ENCODE measurements at regions not wholly inside any gene's neighbourhood (a gene's known extent, or its start where the extent isn't known, plus 50 kb on each side); places are given as distances from the start of the nearest gene placed in this dataset.
"Not testable (repeated sequence)": the region's sequence is repeated elsewhere in the genome, so short reads cannot be mapped to it uniquely, and the experiment has no call there.

DNA sequence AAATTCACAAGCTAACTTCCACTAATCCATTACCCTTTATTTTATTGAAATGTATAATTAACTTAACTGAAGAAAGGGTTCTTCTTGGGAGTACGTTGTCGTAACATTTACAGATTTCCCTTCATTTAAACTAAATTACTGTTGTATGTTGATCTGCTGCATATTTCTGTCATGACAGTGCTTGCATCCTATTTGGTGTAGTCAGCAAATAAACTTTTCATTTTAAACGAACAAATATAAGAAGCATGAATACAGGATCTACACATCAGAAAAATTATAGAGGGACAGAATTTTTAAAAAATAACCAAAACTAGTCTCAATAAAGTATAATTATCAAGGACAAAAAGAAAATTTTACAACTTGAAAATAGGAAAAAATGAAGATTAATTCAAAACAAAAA, 66.5 kb upstream of the ZNF267 start:
- TF ChIP-seq EZH2 (IDR thresholded peaks at IDR 0.05; ENCODE audit: borderline replicate concordance, low read depth, low read length, poor library complexity, severe bottlenecking): no peak
- TF ChIP-seq, protein P1, sequence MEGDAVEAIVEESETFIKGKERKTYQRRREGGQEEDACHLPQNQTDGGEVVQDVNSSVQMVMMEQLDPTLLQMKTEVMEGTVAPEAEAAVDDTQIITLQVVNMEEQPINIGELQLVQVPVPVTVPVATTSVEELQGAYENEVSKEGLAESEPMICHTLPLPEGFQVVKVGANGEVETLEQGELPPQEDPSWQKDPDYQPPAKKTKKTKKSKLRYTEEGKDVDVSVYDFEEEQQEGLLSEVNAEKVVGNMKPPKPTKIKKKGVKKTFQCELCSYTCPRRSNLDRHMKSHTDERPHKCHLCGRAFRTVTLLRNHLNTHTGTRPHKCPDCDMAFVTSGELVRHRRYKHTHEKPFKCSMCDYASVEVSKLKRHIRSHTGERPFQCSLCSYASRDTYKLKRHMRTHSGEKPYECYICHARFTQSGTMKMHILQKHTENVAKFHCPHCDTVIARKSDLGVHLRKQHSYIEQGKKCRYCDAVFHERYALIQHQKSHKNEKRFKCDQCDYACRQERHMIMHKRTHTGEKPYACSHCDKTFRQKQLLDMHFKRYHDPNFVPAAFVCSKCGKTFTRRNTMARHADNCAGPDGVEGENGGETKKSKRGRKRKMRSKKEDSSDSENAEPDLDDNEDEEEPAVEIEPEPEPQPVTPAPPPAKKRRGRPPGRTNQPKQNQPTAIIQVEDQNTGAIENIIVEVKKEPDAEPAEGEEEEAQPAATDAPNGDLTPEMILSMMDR (conservative IDR thresholded peaks at IDR 0.05; ENCODE audit: low read depth, low read length): no peak
- CTCF ChIA-PET: no interaction called here
- intact Hi-C loops (cut with micrococcal nuclease; ENCODE audit: unreplicated experiment): no loop called here

DNA sequence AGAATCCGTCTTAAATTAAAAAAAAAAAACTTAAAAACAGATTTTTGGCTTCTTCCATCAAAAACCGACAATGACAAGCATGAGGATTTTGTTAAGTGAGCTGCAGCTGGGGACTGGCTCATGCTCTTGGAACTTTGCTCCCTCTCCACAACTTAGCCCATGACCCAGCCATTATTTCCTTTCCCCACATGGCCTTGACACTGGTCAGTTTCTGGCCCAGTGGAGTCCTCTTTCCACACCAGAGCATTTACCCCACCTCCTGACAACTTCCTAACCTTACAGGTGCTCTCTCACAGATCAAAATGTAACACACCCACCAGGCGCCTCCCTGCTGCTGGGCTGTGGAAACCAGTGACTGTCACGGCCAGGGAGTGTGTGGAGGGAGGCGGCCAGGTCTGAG, 62.7 kb upstream of the ZNF267 start:
- Histone ChIP-seq H3K27ac (ENCODE audit: low read depth, low read length, poor library complexity, severe bottlenecking) (no peak overlapping the region), H3K4me3 (ENCODE audit: low read depth, low read length, poor library complexity, severe bottlenecking) (no peak overlapping the region), H3K36me3 (ENCODE audit: insufficient read depth, low read length, poor library complexity, severe bottlenecking) (no peaks in the 10 kb centered on the region), H3K9me3 (ENCODE audit: low read depth, low read length, poor library complexity, severe bottlenecking) (no peaks in the 10 kb centered on the region), H3K27me3 (replicated peaks; ENCODE audit: insufficient read depth, low read depth, low read length, poor library complexity) (peaks cover 6% of the 10 kb centered on the region), H3K4me1 (ENCODE audit: insufficient read depth, low read length, poor library complexity, severe bottlenecking) (no peaks in the 10 kb centered on the region)
- no TSS peak for BruUV-seq (replicated peaks)
- POLR2A ChIA-PET (ENCODE audit: low non-redundant PET): no interaction called here
- intact Hi-C loops (cut with micrococcal nuclease; ENCODE audit: unreplicated experiment): no loop called here
- CTCF ChIA-PET: no interaction called here
- TF ChIP-seq, protein P1 (conservative IDR thresholded peaks at IDR 0.05; ENCODE audit: low read depth, low read length): no peak
- TF ChIP-seq EZH2 (IDR thresholded peaks at IDR 0.05; ENCODE audit: borderline replicate concordance, low read depth, low read length, poor library complexity, severe bottlenecking): no peak
- no peak for DNase-seq (ENCODE audit: low spot score)

More for the DNA sequence above, 66.5 kb upstream of the ZNF267 start:
- H3K4me1 ChIP-seq (ENCODE audit: insufficient read depth, low read length, poor library complexity, severe bottlenecking): no peaks in the 10 kb centered on the region
- no peak overlapping the region for H3K27ac ChIP-seq (ENCODE audit: low read depth, low read length, poor library complexity, severe bottlenecking)
- DNase-seq (ENCODE audit: low spot score): no peak
- H3K36me3 ChIP-seq (ENCODE audit: insufficient read depth, low read length, poor library complexity, severe bottlenecking): no peaks in the 10 kb centered on the region
- H3K9me3 ChIP-seq (ENCODE audit: low read depth, low read length, poor library complexity, severe bottlenecking): no peaks in the 10 kb centered on the region
- BruUV-seq (replicated peaks): no TSS peak
- POLR2A ChIA-PET (ENCODE audit: low non-redundant PET): no interaction called here
- peaks cover 6% of the 10 kb centered on the region for H3K27me3 ChIP-seq (replicated peaks; ENCODE audit: insufficient read depth, low read depth, low read length, poor library complexity)
- no peak overlapping the region for H3K4me3 ChIP-seq (ENCODE audit: low read depth, low read length, poor library complexity, severe bottlenecking)

DNA sequence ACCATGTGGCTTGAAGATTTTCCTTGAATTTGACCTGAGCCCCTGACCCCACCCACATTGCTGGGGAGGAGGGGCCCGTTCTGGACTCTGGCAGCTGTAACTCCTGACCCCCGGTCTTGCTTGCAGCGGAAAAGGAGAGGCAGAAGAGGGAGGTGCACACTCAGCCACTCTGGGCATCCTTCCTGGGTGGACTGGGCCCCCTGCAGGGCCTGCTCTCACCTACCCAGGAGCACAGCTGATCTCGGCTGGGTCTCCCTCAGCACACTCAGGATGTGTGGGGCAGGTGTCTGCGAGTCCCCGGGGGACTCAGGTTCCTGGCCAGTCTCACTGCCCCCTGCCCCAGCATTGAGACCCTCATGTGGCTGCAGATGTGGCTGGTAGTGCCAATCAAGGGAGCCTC, 57.5 kb upstream of the ZNF267 start:
- BruUV-seq (replicated peaks); H3K36me3 ChIP-seq (ENCODE audit: insufficient read depth, low read length, poor library complexity, severe bottlenecking); POLR2A ChIA-PET (ENCODE audit: low non-redundant PET); H3K4me3 ChIP-seq (ENCODE audit: low read depth, low read length, poor library complexity, severe bottlenecking); H3K9me3 ChIP-seq (ENCODE audit: low read depth, low read length, poor library complexity, severe bottlenecking); H3K4me1 ChIP-seq (ENCODE audit: insufficient read depth, low read length, poor library complexity, severe bottlenecking); H3K27ac ChIP-seq (ENCODE audit: low read depth, low read length, poor library complexity, severe bottlenecking); CTCF ChIA-PET; intact Hi-C loops (cut with micrococcal nuclease; ENCODE audit: unreplicated experiment); DNase-seq (ENCODE audit: low spot score); H3K27me3 ChIP-seq (replicated peaks; ENCODE audit: insufficient read depth, low read depth, low read length, poor library complexity): not testable (repeated sequence)

DNA sequence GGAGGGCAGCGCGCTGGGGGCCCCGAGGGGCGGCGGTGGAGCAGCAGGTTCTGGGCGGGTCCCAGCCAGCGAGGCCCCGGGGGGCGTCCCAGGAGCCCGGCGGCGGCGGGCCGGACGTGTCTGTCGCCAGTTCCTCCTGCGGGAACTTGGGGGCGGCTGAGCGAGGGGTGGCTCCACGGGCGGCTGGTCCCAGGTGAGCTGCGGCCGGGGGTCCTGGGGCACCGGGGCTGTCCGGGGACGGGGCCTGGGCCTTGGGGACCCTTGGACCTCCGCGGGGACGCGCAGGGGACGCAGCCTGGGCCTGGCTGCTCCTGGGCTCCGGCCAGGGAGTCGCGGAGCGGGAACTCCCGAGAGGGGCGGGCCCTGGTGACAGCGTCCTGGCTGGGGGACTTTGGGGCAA, 54.2 kb upstream of the ZNF267 start:
- H3K27me3 ChIP-seq (replicated peaks; ENCODE audit: insufficient read depth, low read depth, low read length, poor library complexity): no peaks in the 10 kb centered on the region
- CTCF ChIA-PET: no interaction called here
- H3K9me3 ChIP-seq (ENCODE audit: low read depth, low read length, poor library complexity, severe bottlenecking): no peaks in the 10 kb centered on the region
- DNase-seq (ENCODE audit: low spot score): no peak
- H3K4me1 ChIP-seq (ENCODE audit: insufficient read depth, low read length, poor library complexity, severe bottlenecking): no peaks in the 10 kb centered on the region
- no peak overlapping the region for H3K4me3 ChIP-seq (ENCODE audit: low read depth, low read length, poor library complexity, severe bottlenecking)
- POLR2A ChIA-PET (ENCODE audit: low non-redundant PET): no interaction called here
- intact Hi-C loops (cut with micrococcal nuclease; ENCODE audit: unreplicated experiment): no loop called here
- no peak for TF ChIP-seq EZH2 (IDR thresholded peaks at IDR 0.05; ENCODE audit: borderline replicate concordance, low read depth, low read length, poor library complexity, severe bottlenecking)
- TF ChIP-seq, protein P1 (conservative IDR thresholded peaks at IDR 0.05; ENCODE audit: low read depth, low read length): no peak
- no TSS peak for BruUV-seq (replicated peaks)
- no peaks in the 10 kb centered on the region for H3K36me3 ChIP-seq (ENCODE audit: insufficient read depth, low read length, poor library complexity, severe bottlenecking)
- no peak overlapping the region for H3K27ac ChIP-seq (ENCODE audit: low read depth, low read length, poor library complexity, severe bottlenecking)

Measured in A673 (cell line).